ENCODE measurements at regions not wholly inside any gene's neighbourhood (a gene's known extent, or its start where the extent isn't known, plus 50 kb on each side); places are given as distances from the start of the nearest gene placed in this dataset.

DNA sequence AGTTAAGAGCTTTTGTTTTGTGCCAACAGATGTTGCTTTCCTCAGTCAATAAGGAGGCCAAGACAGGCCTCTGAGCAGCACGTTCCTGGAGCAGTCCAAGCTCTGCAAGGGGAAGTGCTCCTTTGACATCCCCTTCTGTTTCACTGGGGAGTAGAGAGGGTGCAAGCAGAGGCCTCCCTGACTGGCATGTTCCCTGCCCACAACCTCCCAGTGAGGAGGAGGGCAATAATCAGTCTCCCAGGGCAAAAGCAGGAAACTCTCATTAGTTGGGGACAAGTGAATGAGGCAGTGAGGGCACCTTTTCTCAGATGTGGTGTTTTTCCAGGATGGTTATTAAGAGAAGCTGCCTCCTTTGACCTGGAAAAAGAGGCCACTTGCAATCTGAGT is 79.5 kb upstream of the ZBED5 start:
- DNase-seq (ENCODE audit: low read depth) = no peak
- no peak overlapping the region for H3K4me3 ChIP-seq (ENCODE audit: control insufficient read depth, low read depth, low read length)
- no peak for TF ChIP-seq CTCF (IDR thresholded peaks at IDR 0.05; ENCODE audit: control insufficient read depth, insufficient read depth, low read depth, low read length, missing control alignments)

GRCh38 chr11:10936626-10937384 is 79.0 kb upstream of the ZBED5 start:
- no peak overlapping the region for H3K4me3 ChIP-seq (ENCODE audit: control insufficient read depth, low read depth, low read length)
- DNase-seq (ENCODE audit: low read depth) = no peak
- no peak for TF ChIP-seq CTCF (IDR thresholded peaks at IDR 0.05; ENCODE audit: control insufficient read depth, insufficient read depth, low read depth, low read length, missing control alignments)

GRCh38 chr11:10935015-10935559 is 77.2 kb upstream of the ZBED5 start:
- no peak overlapping the region for H3K4me3 ChIP-seq (ENCODE audit: control insufficient read depth, low read depth, low read length)
- no peak for TF ChIP-seq CTCF (IDR thresholded peaks at IDR 0.05; ENCODE audit: control insufficient read depth, insufficient read depth, low read depth, low read length, missing control alignments)
- DNase-seq (ENCODE audit: low read depth) = no peak

DNA sequence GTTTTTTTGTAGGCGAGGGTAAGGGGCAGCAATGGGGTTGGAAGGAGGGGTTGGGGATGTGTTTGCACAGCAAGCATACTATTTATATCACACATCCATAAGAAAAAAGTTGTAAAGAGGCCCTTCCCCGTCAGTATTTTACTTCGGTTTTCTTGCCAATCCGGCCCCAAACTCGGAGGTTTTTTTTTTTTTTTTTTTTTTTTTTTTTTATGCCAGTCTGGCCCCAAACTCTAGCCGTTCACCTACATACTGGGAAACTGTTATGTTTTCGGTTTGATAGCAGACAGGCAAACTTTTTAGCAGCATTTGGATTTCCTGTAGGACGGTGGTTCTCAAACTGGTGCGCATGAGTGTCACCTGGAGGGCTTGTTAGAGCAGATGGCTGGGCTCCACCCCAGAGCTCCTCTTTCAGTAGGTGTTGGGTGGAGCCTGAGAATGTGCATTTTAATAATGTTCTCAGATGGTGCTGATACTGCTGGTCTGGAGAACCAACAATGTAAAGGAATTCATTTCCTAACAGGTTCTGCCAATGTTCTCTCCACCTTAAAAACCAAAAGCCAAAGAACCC is 76.5 kb upstream of the ZBED5 start:
- H3K4me3 ChIP-seq (ENCODE audit: control insufficient read depth, low read depth, low read length) = peak overlapping the region; percentile 57
- DNase-seq (ENCODE audit: low read depth) = no peak
- no peak for TF ChIP-seq CTCF (IDR thresholded peaks at IDR 0.05; ENCODE audit: control insufficient read depth, insufficient read depth, low read depth, low read length, missing control alignments)

DNA sequence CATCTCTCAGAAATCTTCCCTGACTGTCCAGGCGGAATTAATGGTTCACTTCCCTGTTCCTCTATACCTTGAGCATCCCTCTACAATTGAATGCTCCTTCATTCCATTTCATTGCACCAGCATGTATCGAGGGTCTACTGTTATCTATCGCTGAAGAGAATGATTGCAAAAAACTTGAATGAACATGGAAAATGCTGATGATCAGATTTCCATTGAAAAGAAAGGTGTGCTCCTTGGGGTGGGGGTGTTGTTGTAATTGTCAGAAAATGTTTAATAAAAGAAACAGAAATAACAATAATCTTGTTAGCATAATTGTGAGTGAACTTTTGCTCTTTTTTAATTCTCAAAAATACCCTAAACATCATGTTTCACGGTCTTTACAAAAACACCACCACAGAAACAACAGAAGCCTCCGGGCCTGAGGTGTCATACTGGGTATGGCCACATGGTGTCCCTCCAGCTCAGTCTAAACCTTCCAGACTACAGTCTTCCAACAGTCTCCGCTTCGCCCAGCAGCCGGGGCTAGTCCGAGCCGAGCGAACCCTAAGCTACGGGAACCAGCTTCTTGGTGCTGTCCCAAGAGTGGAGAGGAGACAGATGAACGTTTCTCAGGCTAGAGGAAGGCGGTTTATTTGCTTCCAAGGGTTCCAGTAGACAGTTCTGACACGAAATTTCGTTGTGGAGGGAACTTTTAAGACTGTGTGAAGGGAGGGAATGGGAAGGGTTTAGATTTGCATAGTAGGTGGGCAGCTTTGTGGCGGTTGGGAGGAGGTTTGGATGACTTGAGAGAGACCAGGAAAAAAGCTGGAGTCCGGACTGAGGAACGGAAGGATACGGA is 75.8 kb upstream of the ZBED5 start:
- peak; percentile 75 for DNase-seq (ENCODE audit: low read depth)
- TF ChIP-seq CTCF (IDR thresholded peaks at IDR 0.05; ENCODE audit: control insufficient read depth, insufficient read depth, low read depth, low read length, missing control alignments) = peak; percentile 91
- peak overlapping the region; percentile 57 for H3K4me3 ChIP-seq (ENCODE audit: control insufficient read depth, low read depth, low read length)

- no peak for TF ChIP-seq CTCF (IDR thresholded peaks at IDR 0.05; ENCODE audit: control insufficient read depth, insufficient read depth, low read depth, low read length, missing control alignments)
- no peak overlapping the region for H3K4me3 ChIP-seq (ENCODE audit: control insufficient read depth, low read depth, low read length)
- no peak for DNase-seq (ENCODE audit: low read depth)
These were observed 75.1 kb upstream of the ZBED5 start for GRCh38 chr11:10932976-10933375.

All from AG09309 (cell line).